Neural progenitor cell (in vitro differentiated cells): ENCODE measurements at regions not wholly inside any gene's neighbourhood (a gene's known extent, or its start where the extent isn't known, plus 50 kb on each side); places are given as distances from the start of the nearest gene placed in this dataset.

Experiments used
- CTCF ChIP-seq: fragments of 200-600 bp; sonication (generic); IDR thresholded peaks from 2 replicates; pipeline ENCODE4 v1.5.1; 2017; ENCODE audit warnings: antibody characterized with exemption, mild to moderate bottlenecking
- EZH2 ChIP-seq: fragments of 200-600 bp; sonication (generic); IDR thresholded peaks from 2 replicates; pipeline ENCODE4 v1.6.1; 2017; ENCODE audit warnings: antibody characterized with exemption, mild to moderate bottlenecking, moderate library complexity

- TF ChIP-seq CTCF (no peak), EZH2 (no peak)
Measured at GRCh38 chr5:164375051-164375450, 869.6 kb downstream of the MAT2B start.
